Osteoblast (primary cell): ENCODE measurements at regions not wholly inside any gene's neighbourhood (a gene's known extent, or its start where the extent isn't known, plus 50 kb on each side); places are given as distances from the start of the nearest gene placed in this dataset.

Experiments
- DNase-seq: peaks from one replicate; pipeline ENCODE4 v3.0.0; 2011; ENCODE audit warnings: low spot score, mixed read lengths; ENCODE audit not compliant: insufficient read length; ENCODE audit errors: missing footprints
- H2AFZ ChIP-seq: 2 replicates; pipeline ENCODE4 v1.6.0; 2011; ENCODE audit warnings: mild to moderate bottlenecking, low read length
- H3K27ac ChIP-seq: 2 replicates; pipeline ENCODE4 v1.5.1; 2011; ENCODE audit warnings: mild to moderate bottlenecking, low read depth, low read length, moderate library complexity
- H3K27me3 ChIP-seq: 2 replicates; pipeline ENCODE4 v1.6.0; 2012; ENCODE audit warnings: mild to moderate bottlenecking, control low read depth, inconsistent platforms, low read length, moderate library complexity; ENCODE audit not compliant: insufficient read depth
- H3K36me3 ChIP-seq: 2 replicates; pipeline ENCODE4 v1.5.1; 2011; ENCODE audit warnings: mild to moderate bottlenecking, low read length, control low read depth, moderate library complexity; ENCODE audit not compliant: insufficient read depth
- H3K4me1 ChIP-seq: 2 replicates; pipeline ENCODE4 v1.5.1; 2011; ENCODE audit warnings: mild to moderate bottlenecking, low read length, control low read depth, moderate library complexity; ENCODE audit not compliant: insufficient read depth
- H3K4me2 ChIP-seq: 2 replicates; pipeline ENCODE4 v1.6.0; 2011; ENCODE audit warnings: mild to moderate bottlenecking, low read length; ENCODE audit not compliant: insufficient read depth
- H3K4me3 ChIP-seq: fragments of 200-600 bp; sonication (generic); 3 replicates; pipeline ENCODE4 v1.5.1; 2012; ENCODE audit warnings: mild to moderate bottlenecking, low read length, inconsistent platforms; ENCODE audit not compliant: insufficient read depth
- H3K79me2 ChIP-seq: 2 replicates; pipeline ENCODE4 v1.6.0; 2012; ENCODE audit warnings: mild to moderate bottlenecking, low read length, control low read depth, inconsistent platforms; ENCODE audit not compliant: insufficient read depth
- H3K9me3 ChIP-seq: 2 replicates; pipeline ENCODE4 v1.5.1; 2011; ENCODE audit warnings: low read depth, low read length, control low read depth
- H4K20me1 ChIP-seq: 2 replicates; pipeline ENCODE4 v1.6.0; 2012; ENCODE audit warnings: mild to moderate bottlenecking, low read length, control low read depth; ENCODE audit not compliant: insufficient read depth
- CTCF ChIP-seq: IDR thresholded peaks from 2 replicates; pipeline ENCODE4 v1.5.1; 2011; ENCODE audit warnings: mild to moderate bottlenecking, low read depth, low read length, moderate library complexity; ENCODE audit errors: extremely low read depth

GRCh38 chr6:40778196-40778595 lies 191.0 kb upstream of the LRFN2 start:
- no peak for TF ChIP-seq CTCF
- Histone ChIP-seq H2AFZ (no peak overlapping the region), H3K79me2 (no peaks in the 10 kb centered on the region), H3K4me2 (no peak overlapping the region), H3K9me3 (no peaks in the 10 kb centered on the region), H3K36me3 (no peaks in the 10 kb centered on the region), H3K4me3 (no peak overlapping the region), H3K27ac (no peak overlapping the region), H3K27me3 (no peaks in the 10 kb centered on the region), H4K20me1 (no peaks in the 10 kb centered on the region), H3K4me1 (peaks cover 21% of the 10 kb centered on the region)
- DNase-seq: no peak

GRCh38 chr6:40774932-40775331 lies 187.8 kb upstream of the LRFN2 start:
- Histone ChIP-seq H3K9me3 (no peaks in the 10 kb centered on the region), H4K20me1 (no peaks in the 10 kb centered on the region), H3K4me3 (no peak overlapping the region), H3K27me3 (no peaks in the 10 kb centered on the region), H3K4me1 (peaks cover 21% of the 10 kb centered on the region), H3K36me3 (no peaks in the 10 kb centered on the region), H3K4me2 (no peak overlapping the region), H3K79me2 (no peaks in the 10 kb centered on the region), H3K27ac (no peak overlapping the region), H2AFZ (no peak overlapping the region)
- DNase-seq: no peak
- TF ChIP-seq CTCF: no peak

- TF ChIP-seq CTCF: no peak
- no peak overlapping the region for H3K4me2 ChIP-seq
- no peak overlapping the region for H2AFZ ChIP-seq
These were observed 183.6 kb upstream of the LRFN2 start for GRCh38 chr6:40770794-40771193.

GRCh38 chr6:40764726-40765125 lies 177.6 kb upstream of the LRFN2 start:
- TF ChIP-seq CTCF: no peak
- Histone ChIP-seq H3K79me2 (no peaks in the 10 kb centered on the region), H3K4me3 (no peak overlapping the region), H2AFZ (no peak overlapping the region), H3K4me2 (no peak overlapping the region), H3K27ac (no peak overlapping the region), H3K27me3 (peaks cover 3% of the 10 kb centered on the region), H3K4me1 (no peaks in the 10 kb centered on the region), H3K36me3 (no peaks in the 10 kb centered on the region), H3K9me3 (no peaks in the 10 kb centered on the region), H4K20me1 (no peaks in the 10 kb centered on the region)
- no peak for DNase-seq

More at GRCh38 chr6:40770794-40771193, 183.6 kb upstream of the LRFN2 start:
- Histone ChIP-seq H3K79me2 (no peaks in the 10 kb centered on the region), H3K9me3 (no peaks in the 10 kb centered on the region), H3K36me3 (no peaks in the 10 kb centered on the region), H3K27me3 (no peaks in the 10 kb centered on the region), H4K20me1 (no peaks in the 10 kb centered on the region), H3K4me1 (no peaks in the 10 kb centered on the region), H3K4me3 (no peak overlapping the region), H3K27ac (no peak overlapping the region)
- no peak for DNase-seq
